ENCODE measurements at regions not wholly inside any gene's neighbourhood (a gene's known extent, or its start where the extent isn't known, plus 50 kb on each side); places are given as distances from the start of the nearest gene placed in this dataset.

GRCh38 chr3:95456835-95457234 lies 1357.6 kb upstream of the EPHA6 start:
- Histone ChIP-seq H3K4me1 (ENCODE audit: control insufficient read depth in 2 of 2, insufficient read depth in 1 of 2, low read depth in 1 of 2, low read length in 2 of 2) (no peaks in the 10 kb centered on the region), H3K18ac (ENCODE audit: low read length) (no peak overlapping the region), H3K4me2 (ENCODE audit: insufficient read depth, low read length, poor library complexity, severe bottlenecking) (no peak overlapping the region), H3K4ac (ENCODE audit: low read length) (no peak overlapping the region), H4K8ac (ENCODE audit: low read depth, low read length) (no peak overlapping the region), H3K4me3 (ENCODE audit: low read length in 2 of 2) (no peak overlapping the region), H3K23ac (ENCODE audit: low read depth, low read length, poor library complexity) (no peak overlapping the region), H2BK15ac (ENCODE audit: low read length) (no peak overlapping the region), H3K27me3 (ENCODE audit: control insufficient read depth in 3 of 3, insufficient read depth in 3 of 3, low read depth in 1 of 3, low read length in 3 of 3) (no peaks in the 10 kb centered on the region), H2AFZ (ENCODE audit: low read length) (no peak overlapping the region), H2AK5ac (ENCODE audit: low read depth, low read length) (no peak overlapping the region), H4K91ac (ENCODE audit: low read depth, low read length, poor library complexity) (no peak overlapping the region), H2BK12ac (ENCODE audit: low read length) (no peak overlapping the region), H2BK5ac (ENCODE audit: low read length) (no peak overlapping the region), H3K79me1 (ENCODE audit: low read depth, low read length) (no peaks in the 10 kb centered on the region), H3K9ac (ENCODE audit: low read depth, low read length, poor library complexity) (no peak overlapping the region), H2BK120ac (ENCODE audit: low read depth, low read length) (no peak overlapping the region), H3K36me3 (replicated peaks in 1 of 2; ENCODE audit: control insufficient read depth in 2 of 2, insufficient read depth in 2 of 2, low read length in 2 of 2) (no peaks in the 10 kb centered on the region), H3K14ac (ENCODE audit: low read length) (no peak overlapping the region), H3K9me3 (replicated peaks in 1 of 2; ENCODE audit: control insufficient read depth in 2 of 2, insufficient read depth in 1 of 2, low read depth in 1 of 2, low read length in 2 of 2) (no peaks in the 10 kb centered on the region), H3K27ac (replicated peaks; ENCODE audit: low read length) (no peak overlapping the region)
- DNase-seq (ENCODE audit: low spot score) = no peak

DNA sequence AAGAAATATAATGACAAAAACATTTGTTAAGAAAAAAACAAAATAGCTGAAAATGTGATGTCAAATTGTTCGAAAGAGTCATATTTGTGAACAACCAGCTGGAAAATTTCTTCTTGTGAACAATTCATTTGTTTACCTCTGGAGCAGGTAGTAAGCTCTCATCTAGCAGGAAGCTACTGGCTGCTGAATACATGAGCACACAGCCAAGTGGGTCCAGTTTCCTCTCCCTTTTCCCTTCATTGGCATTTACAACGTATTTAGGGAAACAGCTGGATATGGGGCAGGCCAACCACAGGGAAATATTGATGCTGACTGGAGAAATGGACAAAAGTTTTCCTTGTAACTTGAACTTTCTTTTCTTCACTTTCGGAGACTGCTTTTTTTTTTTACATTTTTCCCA lies 1354.7 kb upstream of the EPHA6 start:
- Histone ChIP-seq H3K14ac (ENCODE audit: low read length) (no peak overlapping the region), H4K8ac (ENCODE audit: low read depth, low read length) (no peak overlapping the region), H3K4me2 (ENCODE audit: insufficient read depth, low read length, poor library complexity, severe bottlenecking) (no peak overlapping the region), H2AFZ (ENCODE audit: low read length) (no peak overlapping the region), H2BK120ac (ENCODE audit: low read depth, low read length) (no peak overlapping the region), H3K27ac (replicated peaks; ENCODE audit: low read length) (no peak overlapping the region), H3K36me3 (replicated peaks in 1 of 2; ENCODE audit: control insufficient read depth in 2 of 2, insufficient read depth in 2 of 2, low read length in 2 of 2) (no peaks in the 10 kb centered on the region), H2BK12ac (ENCODE audit: low read length) (no peak overlapping the region), H3K79me1 (ENCODE audit: low read depth, low read length) (peaks cover 2% of the 10 kb centered on the region), H3K9me3 (replicated peaks in 1 of 2; ENCODE audit: control insufficient read depth in 2 of 2, insufficient read depth in 1 of 2, low read depth in 1 of 2, low read length in 2 of 2) (peaks cover 0 to 2% of the 10 kb centered on the region in 2 donors), H3K27me3 (ENCODE audit: control insufficient read depth in 3 of 3, insufficient read depth in 3 of 3, low read depth in 1 of 3, low read length in 3 of 3) (no peaks in the 10 kb centered on the region), H2BK5ac (ENCODE audit: low read length) (no peak overlapping the region), H3K4me1 (ENCODE audit: control insufficient read depth in 2 of 2, insufficient read depth in 1 of 2, low read depth in 1 of 2, low read length in 2 of 2) (no peaks in the 10 kb centered on the region), H4K91ac (ENCODE audit: low read depth, low read length, poor library complexity) (no peak overlapping the region), H3K4ac (ENCODE audit: low read length) (no peak overlapping the region), H2AK5ac (ENCODE audit: low read depth, low read length) (no peak overlapping the region), H3K4me3 (ENCODE audit: low read length in 2 of 2) (no peak overlapping the region), H3K23ac (ENCODE audit: low read depth, low read length, poor library complexity) (no peak overlapping the region), H3K9ac (ENCODE audit: low read depth, low read length, poor library complexity) (no peak overlapping the region), H2BK15ac (ENCODE audit: low read length) (no peak overlapping the region), H3K18ac (ENCODE audit: low read length) (no peak overlapping the region)
- no CpG with 5 or more reads among the region's 3 CpGs for WGBS, 2 donors (ENCODE audit: extremely low coverage in 2 of 2, insufficient read length in 2 of 2, insufficient replicate concordance in 1 of 2)
- no peak for DNase-seq (ENCODE audit: low spot score)

DNA sequence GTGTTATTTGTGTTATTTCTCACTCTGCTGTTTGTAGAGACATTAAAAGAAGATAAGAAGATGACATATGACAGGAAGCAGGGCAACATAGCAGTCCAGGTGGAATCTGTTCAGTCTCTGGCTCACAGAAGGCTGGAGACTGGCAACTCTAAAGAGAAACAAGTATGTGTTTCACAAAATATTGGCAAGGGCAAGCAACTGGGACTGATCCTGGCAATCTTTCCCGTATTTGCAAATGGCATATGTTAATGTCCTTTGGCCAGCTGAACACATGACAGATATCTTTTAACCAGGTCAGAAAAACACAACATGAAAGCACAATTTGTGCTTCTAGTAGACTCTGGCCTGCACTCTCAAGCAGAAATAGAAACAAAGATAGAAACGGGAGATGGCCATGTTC lies 1354.1 kb upstream of the EPHA6 start:
- Histone ChIP-seq H2BK15ac (ENCODE audit: low read length) (no peak overlapping the region), H2AK5ac (ENCODE audit: low read depth, low read length) (no peak overlapping the region), H3K4me1 (ENCODE audit: control insufficient read depth in 2 of 2, insufficient read depth in 1 of 2, low read depth in 1 of 2, low read length in 2 of 2) (no peaks in the 10 kb centered on the region), H3K79me1 (ENCODE audit: low read depth, low read length) (peaks cover 2% of the 10 kb centered on the region), H3K27me3 (ENCODE audit: control insufficient read depth in 3 of 3, insufficient read depth in 3 of 3, low read depth in 1 of 3, low read length in 3 of 3) (no peaks in the 10 kb centered on the region), H3K4ac (ENCODE audit: low read length) (no peak overlapping the region), H3K9ac (ENCODE audit: low read depth, low read length, poor library complexity) (no peak overlapping the region), H2BK120ac (ENCODE audit: low read depth, low read length) (no peak overlapping the region), H4K91ac (ENCODE audit: low read depth, low read length, poor library complexity) (no peak overlapping the region), H2AFZ (ENCODE audit: low read length) (no peak overlapping the region), H3K4me2 (ENCODE audit: insufficient read depth, low read length, poor library complexity, severe bottlenecking) (no peak overlapping the region), H3K9me3 (replicated peaks in 1 of 2; ENCODE audit: control insufficient read depth in 2 of 2, insufficient read depth in 1 of 2, low read depth in 1 of 2, low read length in 2 of 2) (peaks cover 0 to 2% of the 10 kb centered on the region in 2 donors), H2BK5ac (ENCODE audit: low read length) (no peak overlapping the region), H4K8ac (ENCODE audit: low read depth, low read length) (no peak overlapping the region), H3K27ac (replicated peaks; ENCODE audit: low read length) (no peak overlapping the region), H3K18ac (ENCODE audit: low read length) (no peak overlapping the region), H3K36me3 (replicated peaks in 1 of 2; ENCODE audit: control insufficient read depth in 2 of 2, insufficient read depth in 2 of 2, low read length in 2 of 2) (no peaks in the 10 kb centered on the region), H2BK12ac (ENCODE audit: low read length) (no peak overlapping the region), H3K14ac (ENCODE audit: low read length) (no peak overlapping the region), H3K4me3 (ENCODE audit: low read length in 2 of 2) (no peak overlapping the region), H3K23ac (ENCODE audit: low read depth, low read length, poor library complexity) (no peak overlapping the region)
- no peak for DNase-seq (ENCODE audit: low spot score)
- WGBS, 2 donors (ENCODE audit: extremely low coverage in 2 of 2, insufficient read length in 2 of 2, insufficient replicate concordance in 1 of 2) = no CpG with 5 or more reads among the region's 2 CpGs

- Histone ChIP-seq H3K9ac (ENCODE audit: low read depth, low read length, poor library complexity) (no peak overlapping the region), H3K4ac (ENCODE audit: low read length) (no peak overlapping the region), H3K4me2 (ENCODE audit: insufficient read depth, low read length, poor library complexity, severe bottlenecking) (no peak overlapping the region), H3K27me3 (ENCODE audit: control insufficient read depth in 3 of 3, insufficient read depth in 3 of 3, low read depth in 1 of 3, low read length in 3 of 3) (no peaks in the 10 kb centered on the region), H2AFZ (ENCODE audit: low read length) (no peak overlapping the region), H4K91ac (ENCODE audit: low read depth, low read length, poor library complexity) (no peak overlapping the region), H2BK12ac (ENCODE audit: low read length) (no peak overlapping the region), H4K8ac (ENCODE audit: low read depth, low read length) (no peak overlapping the region), H3K14ac (ENCODE audit: low read length) (no peak overlapping the region), H3K18ac (ENCODE audit: low read length) (no peak overlapping the region), H3K9me3 (replicated peaks in 1 of 2; ENCODE audit: control insufficient read depth in 2 of 2, insufficient read depth in 1 of 2, low read depth in 1 of 2, low read length in 2 of 2) (peaks cover 0 to 2% of the 10 kb centered on the region in 2 donors), H2BK120ac (ENCODE audit: low read depth, low read length) (no peak overlapping the region), H2BK5ac (ENCODE audit: low read length) (no peak overlapping the region), H2AK5ac (ENCODE audit: low read depth, low read length) (no peak overlapping the region), H3K4me3 (ENCODE audit: low read length in 2 of 2) (no peak overlapping the region), H3K36me3 (replicated peaks in 1 of 2; ENCODE audit: control insufficient read depth in 2 of 2, insufficient read depth in 2 of 2, low read length in 2 of 2) (no peaks in the 10 kb centered on the region), H3K23ac (ENCODE audit: low read depth, low read length, poor library complexity) (no peak overlapping the region), H3K27ac (replicated peaks; ENCODE audit: low read length) (no peak overlapping the region), H3K79me1 (ENCODE audit: low read depth, low read length) (peaks cover 2% of the 10 kb centered on the region), H3K4me1 (ENCODE audit: control insufficient read depth in 2 of 2, insufficient read depth in 1 of 2, low read depth in 1 of 2, low read length in 2 of 2) (no peaks in the 10 kb centered on the region), H2BK15ac (ENCODE audit: low read length) (no peak overlapping the region)
- WGBS, 2 donors (ENCODE audit: extremely low coverage in 2 of 2, insufficient read length in 2 of 2, insufficient replicate concordance in 1 of 2) = no CpG with 5 or more reads among the region's 5 CpGs
- no peak for DNase-seq (ENCODE audit: low spot score)
Observed at GRCh38 chr3:95462161-95462560, 1352.2 kb upstream of the EPHA6 start.

Data from neuronal stem cell (in vitro differentiated cells).